Neuron (in vitro differentiated cells): ENCODE measurements at regions not wholly inside any gene's neighbourhood (a gene's known extent, or its start where the extent isn't known, plus 50 kb on each side); places are given as distances from the start of the nearest gene placed in this dataset.

Experiments used
- H2AFZ ChIP-seq: one replicate; pipeline ENCODE4 v1.6.1; 2013; ENCODE audit warnings: low read depth, mild to moderate bottlenecking, inconsistent platforms, low read length, moderate library complexity
- H3K27me3 ChIP-seq: one replicate; pipeline ENCODE4 v1.6.1; 2013; ENCODE audit warnings: low read length; ENCODE audit not compliant: insufficient read depth
- H3K36me3 ChIP-seq: one replicate; pipeline ENCODE4 v1.6.1; 2013; ENCODE audit warnings: low read length; ENCODE audit not compliant: insufficient read depth
- H3K4me1 ChIP-seq: one replicate; pipeline ENCODE4 v1.6.1; 2013; ENCODE audit warnings: low read length; ENCODE audit not compliant: insufficient read depth
- H3K4me3 ChIP-seq: 2 replicates; pipeline ENCODE4 v1.5.1; 2013; ENCODE audit warnings: mild to moderate bottlenecking, low read length, moderate library complexity
- H3K9me3 ChIP-seq: one replicate; pipeline ENCODE4 v1.6.1; 2013; ENCODE audit warnings: low read length

GRCh38 chr6:82704045-82704444 is 340.4 kb downstream of the TPBG start:
- Histone ChIP-seq H3K4me1 (peaks cover 7% of the 10 kb centered on the region), H3K9me3 (peaks cover 2% of the 10 kb centered on the region), H2AFZ (no peak overlapping the region), H3K27me3 (no peaks in the 10 kb centered on the region), H3K36me3 (no peaks in the 10 kb centered on the region), H3K4me3 (no peak overlapping the region)

DNA sequence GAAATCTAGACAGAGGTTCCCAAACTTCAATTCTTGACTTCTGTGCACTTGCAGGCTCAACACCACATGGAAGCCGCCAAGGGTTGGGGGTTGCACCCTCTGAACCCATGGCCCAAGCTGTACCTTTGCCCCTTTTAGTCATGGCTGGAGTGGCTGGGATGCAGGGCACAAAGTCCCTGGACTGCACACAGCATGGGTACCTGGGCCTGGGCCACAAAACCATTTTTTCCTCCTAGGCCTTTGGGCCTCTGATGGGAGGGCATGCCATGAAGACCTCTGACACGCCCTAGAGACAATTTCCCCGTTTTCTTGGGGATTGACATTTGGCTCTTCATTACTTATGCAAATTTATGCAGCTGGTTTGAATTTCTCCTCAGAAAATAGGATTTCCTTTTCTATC is 342.0 kb downstream of the TPBG start:
- no peak overlapping the region for H3K4me3 ChIP-seq
- H3K4me1 ChIP-seq, result peaks cover 7% of the 10 kb centered on the region
- H3K36me3 ChIP-seq, result no peaks in the 10 kb centered on the region
- no peaks in the 10 kb centered on the region for H3K27me3 ChIP-seq
- no peak overlapping the region for H2AFZ ChIP-seq
- peaks cover 2% of the 10 kb centered on the region for H3K9me3 ChIP-seq

DNA sequence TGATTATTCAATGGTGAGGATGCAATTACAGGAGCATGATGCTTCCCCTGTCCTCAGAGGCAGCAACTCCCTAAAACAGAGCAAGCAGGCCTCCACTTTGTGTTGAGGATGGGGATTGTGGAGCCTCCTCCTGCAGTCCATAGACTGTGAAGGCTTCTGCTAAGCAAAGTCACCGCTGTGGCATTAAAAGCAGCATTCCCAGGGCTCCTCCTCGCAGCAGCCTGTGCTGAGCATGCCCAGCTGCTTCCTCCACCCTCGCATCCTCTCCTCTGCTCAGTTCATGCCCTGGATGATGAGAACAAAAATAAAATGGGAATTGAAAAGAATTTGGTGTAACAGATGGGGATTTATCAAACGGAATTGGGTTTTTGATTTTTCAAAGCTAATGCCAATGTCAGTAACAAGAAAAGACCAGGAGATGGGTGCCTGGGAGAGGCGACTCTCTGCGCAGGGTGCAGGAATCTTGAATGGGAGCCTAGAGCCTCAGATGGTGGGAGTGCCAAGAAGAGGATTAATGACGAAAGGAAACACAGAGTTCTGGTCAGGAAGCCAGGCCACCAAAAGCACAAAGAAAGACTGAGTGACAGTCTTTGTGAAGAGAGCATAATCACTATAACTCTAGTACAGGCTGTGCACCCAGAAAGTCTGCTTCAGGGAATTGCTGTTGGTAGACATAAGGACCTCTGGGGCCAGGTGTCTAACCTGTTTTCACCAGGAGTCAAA is 347.6 kb downstream of the TPBG start:
- no peaks in the 10 kb centered on the region for H3K4me1 ChIP-seq
- H2AFZ ChIP-seq, result no peak overlapping the region
- no peaks in the 10 kb centered on the region for H3K27me3 ChIP-seq
- no peak overlapping the region for H3K4me3 ChIP-seq
- no peaks in the 10 kb centered on the region for H3K9me3 ChIP-seq
- H3K36me3 ChIP-seq, result no peaks in the 10 kb centered on the region

GRCh38 chr6:82711971-82712370 is 348.4 kb downstream of the TPBG start:
- H3K9me3 ChIP-seq, result no peaks in the 10 kb centered on the region
- no peaks in the 10 kb centered on the region for H3K27me3 ChIP-seq
- no peaks in the 10 kb centered on the region for H3K4me1 ChIP-seq
- no peak overlapping the region for H2AFZ ChIP-seq
- H3K4me3 ChIP-seq, result no peak overlapping the region
- no peaks in the 10 kb centered on the region for H3K36me3 ChIP-seq

DNA sequence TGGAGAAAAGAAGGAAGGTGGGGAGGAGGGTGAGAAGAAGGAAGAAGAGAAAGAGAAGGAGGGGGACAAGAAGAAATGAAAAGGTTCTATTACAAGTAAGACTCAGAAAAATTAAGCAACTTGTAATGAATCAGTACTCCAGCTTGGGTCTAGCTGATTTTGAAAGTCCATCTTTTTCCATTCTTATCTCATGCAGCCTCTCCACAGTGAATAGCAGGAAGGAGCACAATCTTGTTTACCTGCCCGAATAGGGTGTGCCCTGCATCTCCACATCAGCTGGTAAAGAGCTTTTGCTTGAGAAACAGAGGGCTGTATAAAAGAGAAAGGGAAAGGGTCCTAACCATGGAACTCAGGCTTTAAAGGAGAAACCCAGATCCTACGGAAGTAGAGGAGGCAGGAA is 348.8 kb downstream of the TPBG start:
- Histone ChIP-seq H3K4me3 (no peak overlapping the region), H3K27me3 (no peaks in the 10 kb centered on the region), H3K36me3 (no peaks in the 10 kb centered on the region), H2AFZ (no peak overlapping the region), H3K9me3 (no peaks in the 10 kb centered on the region), H3K4me1 (no peaks in the 10 kb centered on the region)

DNA sequence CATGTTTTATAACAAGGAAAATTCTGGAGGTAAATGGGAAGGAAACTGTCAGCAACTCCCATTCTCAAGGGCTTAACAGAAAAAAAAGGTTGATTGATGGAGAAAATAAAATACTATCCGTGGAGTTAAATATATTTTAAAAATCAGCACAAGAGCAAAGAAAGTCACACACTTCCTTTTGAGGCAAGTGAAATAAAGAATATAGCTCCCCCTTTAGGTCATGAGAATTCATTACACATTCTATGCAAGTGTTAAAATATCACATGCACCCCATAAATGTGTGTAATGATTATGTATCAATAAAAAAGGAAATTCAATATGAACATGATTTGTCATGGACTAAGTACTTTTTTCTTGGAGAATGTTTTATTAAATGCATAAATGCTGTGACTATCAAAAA is 349.2 kb downstream of the TPBG start:
- Histone ChIP-seq H3K27me3 (no peaks in the 10 kb centered on the region), H3K9me3 (no peaks in the 10 kb centered on the region), H3K36me3 (no peaks in the 10 kb centered on the region), H3K4me3 (no peak overlapping the region), H2AFZ (no peak overlapping the region), H3K4me1 (no peaks in the 10 kb centered on the region)

DNA sequence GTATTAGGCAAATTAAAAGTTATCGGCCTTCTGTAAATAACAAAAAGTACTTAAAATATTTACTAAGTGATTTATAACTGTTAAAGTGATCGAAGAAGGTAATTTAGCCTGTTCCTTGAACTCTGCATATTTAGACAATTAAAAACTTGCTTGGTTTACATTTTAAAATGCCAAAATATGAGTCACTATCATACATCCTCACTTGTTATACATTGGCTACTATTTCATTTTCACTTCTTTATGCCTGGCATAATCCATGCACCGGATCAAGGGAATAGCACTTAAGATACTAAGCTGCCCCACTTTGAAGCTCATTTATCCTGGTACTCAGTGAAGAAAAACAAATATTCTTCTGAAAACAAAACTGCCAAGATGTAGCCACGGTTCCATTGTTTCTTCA is 344.6 kb downstream of the UBE3D start:
- Histone ChIP-seq H3K27me3 (no peaks in the 10 kb centered on the region), H2AFZ (no peak overlapping the region), H3K4me1 (no peaks in the 10 kb centered on the region), H3K36me3 (no peaks in the 10 kb centered on the region), H3K9me3 (no peaks in the 10 kb centered on the region), H3K4me3 (no peak overlapping the region)

DNA sequence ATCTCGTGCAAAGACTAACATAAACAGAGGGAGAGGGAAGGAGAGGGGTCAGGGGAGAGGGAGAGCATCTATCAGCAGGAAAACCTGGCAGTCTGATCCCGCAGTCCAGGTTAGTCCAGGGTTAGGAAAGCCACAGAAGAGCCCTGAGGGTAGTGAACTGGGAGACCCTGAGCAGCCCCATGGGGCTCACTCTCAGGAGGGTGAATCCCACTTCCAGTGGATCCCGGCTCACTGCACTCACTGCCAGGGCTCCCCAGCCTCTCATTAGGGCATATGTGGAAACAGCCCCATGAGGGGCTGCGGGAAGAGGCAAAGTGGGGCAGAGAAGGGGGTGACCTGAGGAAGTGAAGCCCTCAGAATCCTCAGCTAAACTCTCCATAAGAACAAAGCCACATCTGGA is 329.9 kb downstream of the UBE3D start:
- Histone ChIP-seq H3K9me3 (no peaks in the 10 kb centered on the region), H2AFZ (no peak overlapping the region), H3K36me3 (no peaks in the 10 kb centered on the region), H3K4me3 (no peak overlapping the region), H3K4me1 (peaks cover 19% of the 10 kb centered on the region), H3K27me3 (no peaks in the 10 kb centered on the region)

DNA sequence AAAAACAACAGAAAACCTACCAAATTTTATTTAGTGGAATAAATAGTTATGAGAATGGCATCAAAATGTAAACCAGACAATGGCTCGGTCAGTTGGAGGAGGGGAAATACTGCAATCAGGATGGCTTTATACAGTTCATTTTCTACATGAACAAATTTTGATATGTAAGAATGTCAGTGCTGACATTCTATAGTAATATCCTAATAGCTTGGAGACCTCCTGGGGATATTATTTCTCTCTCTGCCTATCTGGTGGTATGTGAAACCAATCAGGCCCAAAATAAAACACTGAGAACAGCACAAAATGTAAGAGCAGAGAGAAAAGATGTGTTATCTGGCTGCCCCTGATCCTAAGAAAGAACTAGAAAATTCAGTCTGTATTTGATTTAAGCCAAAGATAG is 327.7 kb downstream of the UBE3D start:
- Histone ChIP-seq H3K4me1 (peaks cover 27% of the 10 kb centered on the region), H2AFZ (no peak overlapping the region), H3K27me3 (no peaks in the 10 kb centered on the region), H3K4me3 (no peak overlapping the region), H3K36me3 (no peaks in the 10 kb centered on the region), H3K9me3 (no peaks in the 10 kb centered on the region)

GRCh38 chr6:82738773-82739172 is 326.9 kb downstream of the UBE3D start:
- Histone ChIP-seq H3K4me3 (no peak overlapping the region), H3K36me3 (no peaks in the 10 kb centered on the region), H2AFZ (peak overlapping the region; percentile 22), H3K9me3 (no peaks in the 10 kb centered on the region), H3K4me1 (peaks cover 27% of the 10 kb centered on the region), H3K27me3 (no peaks in the 10 kb centered on the region)

DNA sequence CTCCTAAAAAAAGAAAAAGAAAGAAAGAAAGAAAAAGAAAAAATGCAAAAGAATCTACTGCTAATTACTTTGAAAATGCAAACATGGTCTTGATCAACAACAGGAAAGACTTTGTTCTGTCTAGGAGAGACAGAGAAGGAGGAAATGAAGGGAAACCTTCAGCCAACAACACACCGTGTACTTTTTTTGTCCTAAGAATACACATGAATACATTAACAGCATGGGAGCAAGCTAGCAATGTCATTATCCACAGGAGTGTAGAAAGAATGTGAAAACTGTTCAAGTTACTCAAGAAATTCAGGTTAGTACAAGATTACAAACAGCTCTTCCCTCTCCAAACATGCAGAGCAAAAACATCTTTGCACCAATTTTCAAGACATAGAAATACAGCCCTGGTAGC is 326.3 kb downstream of the UBE3D start:
- Histone ChIP-seq H3K9me3 (no peaks in the 10 kb centered on the region), H3K36me3 (no peaks in the 10 kb centered on the region), H3K4me3 (no peak overlapping the region), H3K27me3 (no peaks in the 10 kb centered on the region), H2AFZ (peak overlapping the region; percentile 22), H3K4me1 (peaks cover 27% of the 10 kb centered on the region)

- Histone ChIP-seq H3K36me3 (no peaks in the 10 kb centered on the region), H3K27me3 (no peaks in the 10 kb centered on the region), H3K4me3 (no peak overlapping the region), H3K4me1 (peaks cover 27% of the 10 kb centered on the region), H3K9me3 (no peaks in the 10 kb centered on the region), H2AFZ (no peak overlapping the region)
These were observed 325.6 kb downstream of the UBE3D start for GRCh38 chr6:82740072-82740471.

DNA sequence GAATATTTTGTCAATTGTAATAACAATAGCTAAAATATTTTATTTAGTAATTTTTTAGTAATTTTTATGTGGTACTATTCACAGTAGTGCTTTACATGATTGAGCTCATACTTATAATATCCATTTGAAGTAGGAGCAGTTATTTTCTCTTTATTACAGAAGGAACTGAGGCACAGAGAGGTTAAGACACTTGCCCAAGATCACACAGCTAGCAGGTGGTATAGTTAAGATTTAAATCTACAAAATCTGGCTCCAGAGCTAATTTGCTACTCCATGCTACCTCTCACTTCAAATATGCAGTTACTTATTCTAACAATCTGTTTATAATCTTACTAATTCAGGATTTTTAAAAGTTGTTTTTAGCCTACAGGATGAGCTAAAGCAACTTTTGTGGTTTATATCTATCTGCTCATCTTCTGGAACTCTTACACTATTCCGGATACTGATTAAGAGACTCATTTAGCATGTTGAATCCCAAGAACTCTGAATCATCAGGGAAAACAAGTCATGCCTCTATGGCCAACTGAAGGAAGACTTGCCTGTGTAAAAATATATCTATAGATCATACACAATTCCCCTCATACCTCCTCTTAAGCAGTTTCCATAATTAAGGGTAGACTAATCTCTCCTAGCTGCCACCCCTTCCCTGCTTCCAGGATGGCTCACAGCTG is 324.2 kb downstream of the UBE3D start:
- Histone ChIP-seq H3K36me3 (no peaks in the 10 kb centered on the region), H2AFZ (no peak overlapping the region), H3K27me3 (no peaks in the 10 kb centered on the region), H3K4me1 (peaks cover 27% of the 10 kb centered on the region), H3K9me3 (no peaks in the 10 kb centered on the region), H3K4me3 (no peak overlapping the region)

DNA sequence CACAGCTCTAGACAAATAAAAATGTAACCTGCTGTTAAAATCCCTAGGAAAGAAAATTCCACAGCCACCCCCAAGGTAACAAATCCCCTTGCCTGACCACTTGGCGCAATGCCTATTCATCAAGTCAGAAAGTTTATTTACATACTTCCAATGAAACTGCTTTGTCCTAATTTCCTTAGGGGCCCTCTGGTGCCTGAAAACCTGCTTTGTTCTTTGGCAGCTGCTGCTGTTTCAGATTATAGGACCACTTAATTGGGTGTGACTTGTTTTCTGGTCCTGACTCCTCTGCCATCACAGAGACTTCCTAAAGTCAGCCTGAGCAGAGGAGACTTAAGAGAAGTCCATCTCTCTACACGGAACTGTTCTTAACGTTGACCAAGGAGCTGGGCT is 323.6 kb downstream of the UBE3D start:
- Histone ChIP-seq H3K36me3 (no peaks in the 10 kb centered on the region), H3K9me3 (no peaks in the 10 kb centered on the region), H2AFZ (no peak overlapping the region), H3K4me3 (no peak overlapping the region), H3K27me3 (no peaks in the 10 kb centered on the region), H3K4me1 (peaks cover 27% of the 10 kb centered on the region)
